HG02943 (cell line): ENCODE measurements at regions not wholly inside any gene's neighbourhood (a gene's known extent, or its start where the extent isn't known, plus 50 kb on each side); places are given as distances from the start of the nearest gene placed in this dataset.
"Not testable (repeated sequence)": the region's sequence is repeated elsewhere in the genome, so short reads cannot be mapped to it uniquely, and the experiment has no call there.

Experiments
- ATAC-seq: cut with Tn5 transposase; IDR thresholded peaks from one replicate; pipeline ENCODE4 v1.9.1; 2021; ENCODE audit warnings: mild to moderate bottlenecking, low read depth, moderate library complexity; ENCODE audit not compliant: unreplicated experiment

- no peak for ATAC-seq
Observed at GRCh38 chr22:22697377-22698117, 53.1 kb downstream of the GGTLC2 start.

- ATAC-seq: no peak
Observed at GRCh38 chr22:22698263-22698750, 53.9 kb downstream of the GGTLC2 start.

- no peak for ATAC-seq
Observed at GRCh38 chr22:22700631-22701030, 56.2 kb downstream of the GGTLC2 start.

- ATAC-seq: not testable (repeated sequence)
Observed at GRCh38 chr22:22701557-22701956, 57.1 kb downstream of the GGTLC2 start.

GRCh38 chr22:22702237-22703202, 58.1 kb downstream of the GGTLC2 start:
- no peak for ATAC-seq

GRCh38 chr22:22703203-22703570, 58.8 kb downstream of the GGTLC2 start:
- no peak for ATAC-seq

GRCh38 chr22:22703715-22704114, 59.3 kb downstream of the GGTLC2 start:
- ATAC-seq: no peak

- ATAC-seq: no peak
Observed at GRCh38 chr22:22704156-22704946, 59.9 kb downstream of the GGTLC2 start.

- ATAC-seq: no peak
Observed at GRCh38 chr22:22705328-22706100, 61.1 kb downstream of the GGTLC2 start.

- no peak for ATAC-seq
Observed at GRCh38 chr22:22706253-22706915, 62.0 kb downstream of the GGTLC2 start.

GRCh38 chr22:22709719-22710445, 65.5 kb downstream of the GGTLC2 start:
- no peak for ATAC-seq

- no peak for ATAC-seq
Observed at GRCh38 chr22:22710719-22711531, 66.5 kb downstream of the GGTLC2 start.

- ATAC-seq: no peak
Observed at GRCh38 chr22:22711532-22711913, 67.1 kb downstream of the GGTLC2 start.

GRCh38 chr22:22712092-22712658, 67.8 kb downstream of the GGTLC2 start:
- no peak for ATAC-seq

GRCh38 chr22:22712666-22713365, 68.4 kb downstream of the GGTLC2 start:
- ATAC-seq: no peak

- no peak for ATAC-seq
Observed at GRCh38 chr22:22713416-22713815, 69.0 kb downstream of the GGTLC2 start.
